Peyer's patch (tissue), 4 donors: ENCODE measurements at regions not wholly inside any gene's neighbourhood (a gene's known extent, or its start where the extent isn't known, plus 50 kb on each side); places are given as distances from the start of the nearest gene placed in this dataset.

Experiments used
- DNase-seq, 3 donors: peaks; one replicate each; pipeline ENCODE4 v3.0.0-alpha.2; 2017 to 2019
- H3K27ac ChIP-seq, 4 donors: fragments of 200-600 bp; sonication (generic); one replicate each; pipeline ENCODE4 v1.5.1; 2016 to 2019
- H3K27me3 ChIP-seq, 2 donors: fragments of 200-600 bp; sonication (generic); one replicate each; pipeline ENCODE4 v1.5.1; 2019
- H3K36me3 ChIP-seq, 3 donors: fragments of 200-600 bp; sonication (generic); one replicate each; pipeline ENCODE4 v1.5.1; 2016 to 2019
- H3K4me1 ChIP-seq, 4 donors: fragments of 200-600 bp; sonication (generic); one replicate each; pipeline ENCODE4 v1.5.1; 2016 to 2019
- H3K4me3 ChIP-seq, 4 donors: fragments of 200-600 bp; sonication (generic); 1 replicate in 3 of 4; 2 replicates in 1 of 4; pipeline ENCODE4 v1.5.1; 2016 to 2019; ENCODE audit warnings: mild to moderate bottlenecking in 1 of 4
- H3K9me3 ChIP-seq, 4 donors: fragments of 200-600 bp; sonication (generic); one replicate each; pipeline ENCODE4 v1.5.1; 2016 to 2019; ENCODE audit warnings: mild to moderate bottlenecking in 1 of 4
- CTCF ChIP-seq, 6 experiments: fragments of 450-650 bp in 4 of 6; fragments of 200-600 bp in 2 of 6; sonication (generic) in 1 of 6; IDR thresholded peaks; one replicate each; pipeline ENCODE4 v1.5.1; 2017 to 2019; ENCODE audit warnings: antibody characterized with exemption in 6 of 6, mild to moderate bottlenecking in 3 of 6, moderate library complexity in 1 of 6
- POLR2A ChIP-seq, 2 donors: fragments of 450-650 bp; IDR thresholded peaks; one replicate each; pipeline ENCODE4 v1.5.1; 2017; ENCODE audit warnings: antibody characterized with exemption in 2 of 2, mild to moderate bottlenecking in 2 of 2, moderate library complexity in 2 of 2

DNA sequence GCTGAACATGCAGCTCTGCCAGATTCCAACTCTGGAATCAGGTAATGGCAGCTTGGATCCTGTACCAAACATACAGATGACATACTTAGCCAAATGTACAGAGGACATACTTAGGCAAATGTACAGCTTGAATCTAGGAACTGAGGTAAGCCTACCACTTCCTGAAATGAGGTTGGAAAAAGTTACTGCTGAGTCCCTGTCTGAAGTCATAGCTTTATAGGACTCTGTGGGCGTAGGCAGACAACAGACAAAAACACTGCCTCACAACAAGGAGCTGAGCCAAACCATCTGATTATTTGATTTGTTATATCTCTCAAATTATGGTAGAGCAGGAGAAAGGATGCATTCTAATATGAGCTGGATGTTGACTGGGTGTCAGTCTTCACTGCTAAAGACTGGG lies 290.2 kb upstream of the TCF4 start:
- TF ChIP-seq POLR2A (IDR thresholded peaks at IDR 0.05) (no peak), CTCF (IDR thresholded peaks at IDR 0.05) (no peak)
- Histone ChIP-seq H3K4me1 (no peaks in the 10 kb centered on the region), H3K9me3 (no peaks in the 10 kb centered on the region), H3K36me3 (no peaks in the 10 kb centered on the region), H3K27me3 (no peaks in the 10 kb centered on the region), H3K27ac (no peak overlapping the region), H3K4me3 (no peak overlapping the region)
- DNase-seq: no peak

- no peak for DNase-seq
- Histone ChIP-seq H3K27me3 (no peaks in the 10 kb centered on the region), H3K36me3 (no peaks in the 10 kb centered on the region), H3K9me3 (no peaks in the 10 kb centered on the region), H3K4me3 (no peak overlapping the region), H3K4me1 (no peaks in the 10 kb centered on the region), H3K27ac (no peak overlapping the region)
- no peak for TF ChIP-seq POLR2A (IDR thresholded peaks at IDR 0.05)
- no peak for TF ChIP-seq CTCF (IDR thresholded peaks at IDR 0.05)
These were observed 289.3 kb upstream of the TCF4 start for GRCh38 chr18:55877321-55877720.

DNA sequence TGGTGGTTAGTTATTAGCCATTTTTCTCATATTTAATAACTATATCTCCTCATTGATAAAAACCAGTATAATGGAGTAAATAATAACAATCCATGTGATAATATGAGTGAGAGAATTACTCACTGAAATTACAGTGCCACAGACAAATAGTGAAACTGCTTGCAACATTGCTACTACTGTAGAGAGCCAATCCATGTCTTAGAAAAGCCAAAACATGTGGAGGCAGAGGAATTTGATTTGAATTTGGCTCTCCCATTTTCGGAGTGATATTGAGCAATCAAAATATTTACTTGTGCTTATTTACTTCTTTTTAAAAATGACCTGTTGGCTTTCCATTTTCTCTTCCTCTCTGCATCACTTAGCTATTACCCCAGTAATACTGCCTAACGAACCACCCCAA lies 288.3 kb upstream of the TCF4 start:
- Histone ChIP-seq H3K27ac (no peak overlapping the region), H3K36me3 (no peaks in the 10 kb centered on the region), H3K4me1 (no peaks in the 10 kb centered on the region), H3K27me3 (no peaks in the 10 kb centered on the region), H3K9me3 (no peaks in the 10 kb centered on the region), H3K4me3 (no peak overlapping the region)
- no peak for DNase-seq
- no peak for TF ChIP-seq CTCF (IDR thresholded peaks at IDR 0.05)
- TF ChIP-seq POLR2A (IDR thresholded peaks at IDR 0.05): no peak

DNA sequence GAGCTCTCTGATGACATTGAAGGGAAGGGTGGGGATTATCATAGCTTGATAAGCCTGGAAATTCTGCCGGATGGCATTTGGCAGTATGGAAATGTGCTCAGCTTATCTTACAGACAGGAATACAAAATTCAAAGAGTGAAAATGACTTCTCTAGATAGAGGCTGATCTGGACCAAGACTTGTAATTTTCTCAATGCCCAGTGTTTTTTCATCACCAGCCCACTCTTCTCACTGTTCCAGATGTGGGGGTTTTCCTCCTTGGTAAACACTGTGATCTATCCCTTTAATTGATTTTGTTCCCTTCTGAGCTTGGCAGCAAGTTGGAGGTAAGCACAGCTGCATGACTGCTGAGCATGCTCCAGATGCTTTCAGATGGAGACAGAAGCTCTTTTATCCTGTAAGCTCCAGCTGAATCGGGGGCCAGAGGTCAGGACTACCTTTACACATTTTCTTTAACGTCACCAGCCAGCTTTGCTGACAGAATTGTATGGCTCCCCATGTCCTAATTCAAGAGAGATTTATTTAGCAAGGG lies 287.4 kb upstream of the TCF4 start:
- TF ChIP-seq CTCF (IDR thresholded peaks at IDR 0.05) (no peak), POLR2A (IDR thresholded peaks at IDR 0.05) (no peak)
- no peak overlapping the region for H3K4me3 ChIP-seq

DNA sequence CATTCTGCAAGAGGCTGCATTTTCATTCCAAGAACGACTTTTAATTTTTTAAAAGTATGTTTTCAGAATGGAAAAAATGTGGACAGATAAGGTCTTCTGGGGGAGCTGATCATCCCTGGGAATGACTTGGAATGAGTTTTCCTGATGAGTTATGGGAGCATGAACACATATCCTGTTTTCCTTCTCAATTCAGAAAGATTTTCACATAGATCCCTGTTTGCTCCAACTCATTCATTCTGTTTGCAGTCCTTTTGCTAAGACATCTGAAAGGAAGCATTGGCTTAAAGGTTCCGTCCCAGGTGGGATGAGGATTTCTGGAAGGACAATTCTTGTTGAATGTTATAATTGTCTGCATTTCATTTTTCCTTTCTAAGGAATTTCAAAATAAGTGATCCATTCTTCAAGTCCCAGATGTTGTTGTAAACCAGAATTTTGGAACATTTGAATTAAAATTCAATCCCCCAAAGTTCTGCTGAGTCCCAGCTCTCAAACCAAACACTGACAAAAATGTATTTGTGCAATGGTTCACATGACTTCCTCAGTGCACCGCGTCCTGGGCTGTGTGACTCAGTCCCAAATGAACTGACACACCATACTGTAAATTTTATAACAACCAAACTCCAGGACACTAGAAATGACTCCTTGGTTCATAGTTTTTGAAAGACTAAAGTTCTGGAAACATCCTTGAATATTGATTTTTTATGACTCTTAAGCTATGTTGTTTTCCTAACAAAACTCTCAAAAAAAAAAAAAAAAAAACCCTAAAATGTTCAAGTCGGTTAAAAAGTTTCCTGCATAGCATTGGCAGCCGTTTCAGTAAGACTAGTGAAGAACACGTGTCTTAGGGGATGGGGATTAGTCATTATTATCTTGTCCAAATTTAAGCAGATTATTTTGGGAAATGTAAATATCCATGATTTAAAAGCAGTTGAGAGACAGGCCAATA lies 281.8 kb upstream of the TCF4 start:
- Histone ChIP-seq H3K9me3 (no peaks in the 10 kb centered on the region), H3K36me3 (no peaks in the 10 kb centered on the region), H3K27me3 (no peaks in the 10 kb centered on the region), H3K27ac (no peak overlapping the region), H3K4me1 (no peaks in the 10 kb centered on the region), H3K4me3 (no peak overlapping the region)
- no peak for TF ChIP-seq CTCF (IDR thresholded peaks at IDR 0.05)
- no peak for TF ChIP-seq POLR2A (IDR thresholded peaks at IDR 0.05)
- DNase-seq: peak in 1 of 3 donors; percentile 46

More for the DNA sequence above, 287.4 kb upstream of the TCF4 start:
- no peaks in the 10 kb centered on the region for H3K27me3 ChIP-seq
- no peaks in the 10 kb centered on the region for H3K36me3 ChIP-seq
- H3K9me3 ChIP-seq: no peaks in the 10 kb centered on the region
- no peak overlapping the region for H3K27ac ChIP-seq
- DNase-seq: no peak
- no peaks in the 10 kb centered on the region for H3K4me1 ChIP-seq
